ENCODE measurements at regions not wholly inside any gene's neighbourhood (a gene's known extent, or its start where the extent isn't known, plus 50 kb on each side); places are given as distances from the start of the nearest gene placed in this dataset.

GRCh38 chr14:104315169-104315568 lies 176.8 kb downstream of the KIF26A start:
- no peak overlapping the region for H3K9ac ChIP-seq (ENCODE audit: low read length)
- no peak overlapping the region for H2AFZ ChIP-seq (ENCODE audit: low read depth, low read length)
- H4K20me1 ChIP-seq (ENCODE audit: insufficient read depth), result no peaks in the 10 kb centered on the region
- no peaks in the 10 kb centered on the region for H3K79me2 ChIP-seq (replicated peaks; ENCODE audit: insufficient read depth, low read length)
- no peaks in the 10 kb centered on the region for H3K27me3 ChIP-seq (ENCODE audit: insufficient read depth, low read depth, low read length)
- TF ChIP-seq MXI1 (conservative IDR thresholded peaks at IDR 0.05; ENCODE audit: poor library complexity, severe bottlenecking), result no peak
- TF ChIP-seq SMC3 (conservative IDR thresholded peaks at IDR 0.05; ENCODE audit: poor library complexity), result no peak
- no peak for TF ChIP-seq REST (IDR thresholded peaks at IDR 0.05; ENCODE audit: borderline replicate concordance)
- TF ChIP-seq RAD21 (conservative IDR thresholded peaks at IDR 0.05), result no peak
- no peak for TF ChIP-seq TAF1 (IDR thresholded peaks at IDR 0.05; ENCODE audit: low read depth)
- no peak for TF ChIP-seq POLR2AphosphoS5 (IDR thresholded peaks at IDR 0.05)
- no peak overlapping the region for H3K4me3 ChIP-seq (ENCODE audit: low read length)
- H3K27ac ChIP-seq (ENCODE audit: low read length), result no peak overlapping the region
- H3K36me3 ChIP-seq (ENCODE audit: insufficient read depth, low read length), result no peaks in the 10 kb centered on the region
- H3K9me3 ChIP-seq (ENCODE audit: low read length), result no peaks in the 10 kb centered on the region
- no peak overlapping the region for H3K4me2 ChIP-seq (ENCODE audit: low read length)
- H3F3A ChIP-seq (ENCODE audit: insufficient read depth, low read length, poor library complexity, severe bottlenecking), result no peaks in the 10 kb centered on the region
- H3K9me2 ChIP-seq (ENCODE audit: insufficient read depth, low read length), result no peaks in the 10 kb centered on the region

GRCh38 chr14:104315625-104316024 lies 177.2 kb downstream of the KIF26A start:
- no peaks in the 10 kb centered on the region for H3K27me3 ChIP-seq (ENCODE audit: insufficient read depth, low read depth, low read length)
- H3K36me3 ChIP-seq (ENCODE audit: insufficient read depth, low read length), result no peaks in the 10 kb centered on the region
- no peaks in the 10 kb centered on the region for H3K9me3 ChIP-seq (ENCODE audit: low read length)
- H2AFZ ChIP-seq (ENCODE audit: low read depth, low read length), result no peak overlapping the region
- TF ChIP-seq CTCF (IDR thresholded peaks at IDR 0.05; ENCODE audit: poor library complexity, severe bottlenecking) (no peak), RAD21 (conservative IDR thresholded peaks at IDR 0.05) (no peak), POLR2AphosphoS5 (IDR thresholded peaks at IDR 0.05) (no peak), EZH2 (IDR thresholded peaks at IDR 0.05; ENCODE audit: borderline replicate concordance, insufficient read depth, low read length, poor library complexity, severe bottlenecking) (no peak), SMC3 (conservative IDR thresholded peaks at IDR 0.05; ENCODE audit: poor library complexity) (no peak), REST (IDR thresholded peaks at IDR 0.05; ENCODE audit: borderline replicate concordance) (no peak), MXI1 (conservative IDR thresholded peaks at IDR 0.05; ENCODE audit: poor library complexity, severe bottlenecking) (no peak)
- H4K20me1 ChIP-seq (ENCODE audit: insufficient read depth), result no peaks in the 10 kb centered on the region
- no peak overlapping the region for H3K9ac ChIP-seq (ENCODE audit: low read length)
- H3K4me2 ChIP-seq (ENCODE audit: low read length), result no peak overlapping the region
- H3K4me3 ChIP-seq (ENCODE audit: low read length), result no peak overlapping the region
- no peaks in the 10 kb centered on the region for H3K9me2 ChIP-seq (ENCODE audit: insufficient read depth, low read length)
- H3K27ac ChIP-seq (ENCODE audit: low read length), result no peak overlapping the region
- no peaks in the 10 kb centered on the region for H3K79me2 ChIP-seq (replicated peaks; ENCODE audit: insufficient read depth, low read length)
- H3F3A ChIP-seq (ENCODE audit: insufficient read depth, low read length, poor library complexity, severe bottlenecking), result no peaks in the 10 kb centered on the region
